Endothelial cell of hepatic sinusoid (primary cell): ENCODE measurements at regions not wholly inside any gene's neighbourhood (a gene's known extent, or its start where the extent isn't known, plus 50 kb on each side); places are given as distances from the start of the nearest gene placed in this dataset.

Experiments
- in situ Hi-C: cut with HindIII; loops from 2 replicates; pipeline ENCODE4 v1.10.0; 2017; ENCODE audit warnings: low sequenced_read_pairs

GRCh38 chr20:60704147-60704546 lies 547.9 kb upstream of the CDH4 start:
- in situ Hi-C loops = no loop called here

- in situ Hi-C loops = no loop called here
These were observed 538.7 kb upstream of the CDH4 start for GRCh38 chr20:60713396-60713795.

GRCh38 chr20:60715172-60715571 lies 536.9 kb upstream of the CDH4 start:
- in situ Hi-C loops = no loop called here

DNA sequence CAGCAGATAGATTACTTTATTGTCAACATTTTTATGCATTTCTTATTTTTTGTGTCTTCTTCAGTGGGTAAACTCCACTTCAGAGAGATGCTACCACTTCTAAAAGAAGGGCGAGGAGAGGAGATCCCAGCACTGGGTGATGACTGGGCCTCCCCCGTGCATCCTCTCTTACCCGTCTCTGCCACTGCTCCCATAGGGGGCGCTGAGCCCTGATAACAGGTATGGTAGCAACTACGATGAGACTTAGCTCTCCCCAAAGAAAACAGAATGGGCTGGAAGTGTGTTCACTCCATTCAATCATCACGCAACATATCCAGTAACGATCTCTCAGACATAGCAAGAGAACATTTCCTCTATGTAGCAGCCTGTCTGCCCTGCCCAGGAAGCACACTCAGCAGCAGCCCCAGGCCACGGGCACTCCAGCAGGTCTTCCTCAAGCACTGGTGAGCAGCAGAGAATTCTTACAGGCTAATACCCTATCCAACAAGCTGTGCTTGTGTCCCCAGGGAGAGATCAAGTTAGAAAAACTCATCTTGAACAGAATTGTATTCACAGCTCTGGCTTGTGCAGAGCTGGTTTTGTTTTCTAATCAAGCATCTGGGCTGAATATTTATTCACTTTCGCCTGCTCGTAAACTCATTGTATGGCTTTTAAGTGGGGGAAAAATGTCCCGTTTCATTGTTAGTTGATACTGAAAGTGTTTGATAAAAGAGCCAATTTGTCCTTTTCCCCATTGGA lies 533.1 kb upstream of the CDH4 start:
- in situ Hi-C loops = no loop called here

- in situ Hi-C loops = no loop called here
These were observed 526.7 kb upstream of the CDH4 start for GRCh38 chr20:60725311-60725906.

GRCh38 chr20:60727425-60727824 lies 524.6 kb upstream of the CDH4 start:
- in situ Hi-C loops = no loop called here

GRCh38 chr20:60728705-60729104 lies 523.4 kb upstream of the CDH4 start:
- in situ Hi-C loops = no loop called here

DNA sequence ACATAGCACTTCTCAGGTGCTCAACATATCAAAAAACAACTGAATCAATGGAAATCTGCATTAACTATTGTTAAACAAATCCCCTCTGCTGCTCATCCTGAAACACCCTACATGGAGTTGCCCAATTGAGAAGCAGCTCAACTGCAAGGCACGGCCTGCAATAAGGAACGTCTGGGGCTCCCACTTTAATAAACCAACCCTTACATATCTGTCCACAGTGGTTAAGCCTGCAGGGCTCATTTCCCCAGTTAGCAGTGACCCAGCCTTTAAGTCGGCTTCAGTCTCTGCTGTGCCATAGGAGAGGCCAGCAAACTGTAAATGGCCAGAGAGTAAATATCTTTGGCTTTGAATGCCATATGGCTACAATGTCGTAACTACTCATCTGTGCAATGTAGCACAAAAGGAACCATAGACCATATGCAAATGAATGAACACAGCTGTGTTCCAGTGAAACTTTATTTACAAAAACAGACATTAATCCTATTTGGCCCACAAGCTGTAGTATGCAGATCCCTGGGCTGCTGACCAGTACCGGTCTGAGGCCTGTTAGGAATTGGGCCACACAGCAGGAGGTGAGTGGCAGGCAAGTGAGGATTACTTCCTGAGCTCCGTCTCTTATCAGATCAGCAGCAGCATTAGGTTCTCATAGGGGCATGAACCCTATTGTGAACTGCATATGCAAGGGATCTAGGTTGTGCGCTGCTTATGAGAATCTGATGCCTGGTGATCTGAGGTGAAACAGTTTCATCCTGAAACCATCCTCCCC lies 522.7 kb upstream of the CDH4 start:
- in situ Hi-C loops = no loop called here

- in situ Hi-C loops = no loop called here
These were observed 519.7 kb upstream of the CDH4 start for GRCh38 chr20:60732322-60732721.

GRCh38 chr20:60748086-60748485 lies 504.0 kb upstream of the CDH4 start:
- in situ Hi-C loops = no loop called here

DNA sequence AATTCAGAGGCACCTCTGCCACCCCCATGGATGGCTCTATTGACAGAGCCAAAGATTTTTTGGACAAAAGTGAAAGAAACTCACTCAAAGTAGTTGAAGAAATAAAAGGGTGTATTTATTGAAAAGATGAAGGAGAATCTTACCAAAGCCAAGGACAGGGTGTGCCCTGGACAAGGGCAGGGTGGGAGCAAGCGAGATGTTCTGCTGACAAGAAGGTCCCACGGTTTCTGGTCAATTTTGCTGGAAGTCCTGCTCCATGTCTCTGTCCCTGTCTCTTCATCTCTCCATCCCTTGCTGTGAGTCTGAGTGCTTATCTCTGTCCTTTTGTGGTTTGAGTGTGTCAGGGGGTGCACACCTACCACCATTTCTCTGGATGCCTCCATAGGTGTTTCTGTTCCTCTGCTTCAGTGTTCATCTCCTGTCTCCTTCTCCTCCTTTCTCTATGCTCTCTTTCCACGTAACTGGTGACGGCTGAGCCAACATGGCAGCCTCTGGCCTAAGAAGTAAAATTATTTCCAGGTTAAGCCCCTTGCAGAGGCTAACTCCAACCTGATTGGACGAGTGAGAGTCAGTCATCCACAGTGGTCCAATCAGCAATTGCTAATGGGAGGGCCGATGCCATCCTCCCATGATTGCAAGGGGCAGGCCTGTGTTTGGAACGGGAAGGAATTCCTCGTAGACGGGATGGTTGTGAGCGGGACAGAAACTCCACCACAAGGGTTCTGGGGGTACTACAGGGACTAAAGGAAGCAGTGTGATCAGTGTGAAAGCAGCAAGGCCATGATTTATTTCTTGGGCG lies 502.1 kb upstream of the CDH4 start:
- in situ Hi-C loops = no loop called here

GRCh38 chr20:60750909-60751308 lies 501.2 kb upstream of the CDH4 start:
- in situ Hi-C loops = no loop called here

- in situ Hi-C loops = no loop called here
These were observed 500.2 kb upstream of the CDH4 start for GRCh38 chr20:60751826-60752225.

GRCh38 chr20:60752741-60753420 lies 499.2 kb upstream of the CDH4 start:
- in situ Hi-C loops = no loop called here

- in situ Hi-C loops = no loop called here
These were observed 497.2 kb upstream of the CDH4 start for GRCh38 chr20:60754856-60755255.

DNA sequence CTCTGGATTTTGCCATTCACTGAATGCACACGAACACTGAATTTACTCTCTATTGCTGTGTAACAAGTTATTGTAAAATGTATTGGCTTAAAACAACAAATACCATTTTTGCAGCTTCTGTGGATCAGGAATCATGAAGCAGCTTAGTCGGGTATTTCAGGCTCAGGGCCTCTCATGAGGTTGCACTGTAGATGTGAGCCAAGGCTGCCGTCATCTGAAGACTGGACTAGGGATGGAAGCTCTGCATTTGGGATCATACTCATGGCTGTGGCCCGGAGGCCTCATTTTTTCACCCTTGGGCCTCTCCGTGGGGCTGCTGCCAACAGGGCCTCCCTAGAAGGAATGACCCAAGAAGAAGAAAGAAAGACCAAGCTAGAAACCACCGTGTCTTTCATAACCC lies 492.4 kb upstream of the CDH4 start:
- in situ Hi-C loops = no loop called here

DNA sequence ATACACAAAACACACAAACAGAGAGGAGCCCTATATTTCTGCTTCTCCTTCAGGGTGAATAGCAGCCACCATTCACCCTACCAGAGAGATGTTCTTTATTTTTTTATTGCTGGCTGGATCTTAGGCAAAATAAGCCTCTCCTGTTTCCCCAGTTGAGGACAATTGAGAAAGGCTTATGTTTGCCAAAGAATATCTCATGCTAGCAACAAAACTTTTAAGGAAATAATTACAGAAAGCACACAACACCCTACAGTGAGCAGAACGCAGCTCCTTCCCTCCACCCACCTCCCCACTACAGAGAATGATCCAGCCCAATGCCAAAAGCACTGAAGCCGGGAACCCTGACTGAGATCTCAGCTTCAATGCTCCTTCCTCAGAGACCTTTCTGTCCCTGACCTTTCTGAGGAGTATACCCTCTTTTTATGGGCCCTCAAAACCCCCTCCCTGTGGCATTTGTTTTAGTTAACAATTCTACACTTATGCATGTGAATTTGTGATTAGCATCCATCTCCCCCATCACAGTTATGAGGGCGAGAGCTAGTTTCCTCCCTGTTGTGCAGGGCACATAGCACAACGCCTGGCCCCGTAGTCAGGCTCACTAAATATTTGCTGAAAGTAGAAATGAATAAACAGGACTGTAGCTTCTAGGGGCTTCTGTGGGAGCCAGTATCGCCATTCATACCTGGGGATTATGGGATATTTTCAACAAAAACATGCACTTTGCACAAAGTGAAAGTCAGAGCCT lies 491.6 kb upstream of the CDH4 start:
- in situ Hi-C loops = no loop called here

DNA sequence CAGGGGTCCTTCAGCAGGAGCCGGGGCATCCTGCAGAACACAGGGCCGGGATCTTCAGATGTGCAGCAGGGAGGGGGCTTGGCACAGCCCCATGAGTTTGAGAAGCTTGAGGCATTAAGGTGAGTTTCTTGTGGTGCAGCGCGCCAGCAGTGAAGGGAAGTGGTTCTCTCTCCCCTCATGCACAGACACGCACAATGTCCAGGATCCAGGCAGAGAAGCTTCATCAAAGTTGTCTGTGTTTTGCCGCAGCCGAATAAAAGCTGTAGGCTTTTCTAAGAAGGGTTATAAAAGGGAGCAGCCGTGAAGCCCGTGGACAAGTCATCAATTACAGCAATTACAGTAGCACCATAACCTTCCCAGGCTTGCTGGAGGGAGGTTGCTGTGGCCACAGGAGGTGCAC lies 491.0 kb upstream of the CDH4 start:
- in situ Hi-C loops = no loop called here

DNA sequence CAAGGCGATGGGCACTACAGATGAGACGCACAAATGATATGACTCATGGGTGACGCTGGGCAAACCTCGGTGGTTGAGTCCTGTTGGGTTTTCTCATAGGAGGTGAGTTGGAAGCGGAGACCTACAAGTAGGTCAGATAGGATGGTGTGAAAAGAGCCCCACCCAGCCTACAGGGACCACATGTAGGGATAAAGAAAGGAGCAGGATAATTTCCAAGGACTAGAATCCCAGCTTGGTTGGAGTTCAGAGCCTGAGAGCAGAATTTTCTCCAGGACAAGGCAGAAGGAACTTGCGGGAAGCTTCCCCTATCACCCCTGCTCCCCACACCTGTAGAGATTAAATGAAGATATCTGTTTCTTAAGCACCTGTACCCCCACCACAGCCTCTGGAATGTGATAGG lies 489.7 kb upstream of the CDH4 start:
- in situ Hi-C loops = no loop called here

DNA sequence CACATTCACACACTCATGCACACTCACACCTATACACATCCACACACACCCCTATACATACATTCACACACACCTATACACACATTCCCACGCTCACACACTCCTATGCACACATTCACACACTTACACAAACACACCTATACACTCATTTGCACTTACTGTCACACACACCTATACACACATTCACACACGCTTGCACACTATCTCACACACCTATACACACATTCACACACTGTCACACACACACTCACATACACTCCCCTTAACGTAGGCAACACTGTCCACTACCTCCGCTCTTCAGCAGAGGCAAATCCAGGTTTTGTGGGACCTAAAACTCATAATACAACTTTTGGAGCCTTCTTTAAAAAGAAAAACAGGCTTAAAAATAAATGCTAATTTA lies 487.7 kb upstream of the CDH4 start:
- in situ Hi-C loops = no loop called here
